HG03571 (cell line): ENCODE measurements at regions not wholly inside any gene's neighbourhood (a gene's known extent, or its start where the extent isn't known, plus 50 kb on each side); places are given as distances from the start of the nearest gene placed in this dataset.
"Not testable (repeated sequence)": the region's sequence is repeated elsewhere in the genome, so short reads cannot be mapped to it uniquely, and the experiment has no call there.

Source experiments
- ATAC-seq: cut with Tn5 transposase; IDR thresholded peaks from one replicate; pipeline ENCODE4 v1.9.1; 2021; ENCODE audit not compliant: unreplicated experiment

DNA sequence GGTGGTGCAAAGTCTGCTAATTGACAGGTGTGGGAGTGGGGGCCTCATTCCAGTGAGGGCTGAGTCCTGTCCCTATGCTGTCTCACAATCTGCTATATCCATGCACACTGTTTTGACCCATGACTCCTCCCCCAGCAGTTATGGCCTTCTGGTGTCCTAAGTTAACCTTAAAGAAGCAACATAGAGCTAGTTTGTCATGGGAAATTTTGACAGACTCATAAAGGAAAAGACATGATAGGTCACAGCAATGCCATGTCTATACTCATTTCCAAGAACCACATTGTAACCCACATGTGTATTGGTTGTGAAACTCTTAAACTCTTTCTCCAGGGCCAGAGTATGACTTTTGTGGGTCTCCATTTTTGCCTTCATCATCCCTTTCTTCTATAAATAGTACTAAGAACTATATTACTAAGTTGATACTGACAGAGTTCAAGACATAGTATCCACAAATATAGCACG is 78.2 kb upstream of the SLC1A4 start:
- ATAC-seq, result no peak

DNA sequence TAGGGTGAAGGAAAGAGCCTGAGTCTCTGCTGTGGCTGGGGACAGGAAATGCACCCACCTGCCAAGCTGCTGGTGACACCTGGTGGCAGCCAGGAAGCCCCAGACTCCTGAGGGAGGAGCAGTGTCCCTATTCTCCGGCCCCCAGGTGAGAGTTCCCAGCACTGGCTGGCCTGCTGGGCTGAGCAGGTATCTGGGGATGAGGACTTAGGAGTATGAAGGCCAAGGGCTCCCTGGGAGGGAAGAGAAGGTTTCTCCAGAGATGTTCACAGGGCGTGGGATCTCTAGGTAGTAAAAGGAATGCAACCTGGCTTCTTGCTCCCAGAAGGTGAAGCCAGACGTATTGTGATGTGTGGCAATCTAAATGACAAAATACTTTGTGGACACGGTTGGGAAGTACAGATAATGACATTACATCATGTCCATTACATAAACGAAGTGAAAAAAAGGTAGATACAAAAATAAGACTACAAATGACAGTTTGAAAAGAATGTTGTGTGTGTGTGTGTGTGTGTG is 75.8 kb upstream of the SLC1A4 start:
- no peak for ATAC-seq

GRCh38 chr2:64914247-64914646 is 75.0 kb upstream of the SLC1A4 start:
- ATAC-seq, result no peak

- peak; percentile 79 for ATAC-seq
These were observed 74.3 kb upstream of the SLC1A4 start for GRCh38 chr2:64914735-64915509.

DNA sequence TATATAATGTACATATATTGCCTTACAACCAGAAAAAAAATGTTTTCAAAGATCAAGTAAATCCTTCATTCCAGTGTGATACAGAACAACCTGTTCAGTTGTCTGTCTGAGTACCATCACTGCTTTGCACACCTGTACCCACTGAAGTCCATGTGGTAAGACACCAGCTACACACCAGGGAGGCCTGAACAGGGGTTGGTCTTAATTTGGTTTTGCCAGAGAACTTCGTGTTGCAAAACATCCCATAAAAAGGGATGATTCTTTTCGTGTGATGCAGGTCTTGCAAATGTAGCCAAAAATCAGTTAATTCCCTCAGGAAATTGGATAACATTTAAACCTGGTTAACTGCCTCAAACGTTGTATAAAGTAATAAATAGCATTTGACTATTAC is 73.7 kb upstream of the SLC1A4 start:
- ATAC-seq, result peak; percentile 8

- ATAC-seq, result no peak
These were observed 70.8 kb upstream of the SLC1A4 start for GRCh38 chr2:64918220-64918886.

DNA sequence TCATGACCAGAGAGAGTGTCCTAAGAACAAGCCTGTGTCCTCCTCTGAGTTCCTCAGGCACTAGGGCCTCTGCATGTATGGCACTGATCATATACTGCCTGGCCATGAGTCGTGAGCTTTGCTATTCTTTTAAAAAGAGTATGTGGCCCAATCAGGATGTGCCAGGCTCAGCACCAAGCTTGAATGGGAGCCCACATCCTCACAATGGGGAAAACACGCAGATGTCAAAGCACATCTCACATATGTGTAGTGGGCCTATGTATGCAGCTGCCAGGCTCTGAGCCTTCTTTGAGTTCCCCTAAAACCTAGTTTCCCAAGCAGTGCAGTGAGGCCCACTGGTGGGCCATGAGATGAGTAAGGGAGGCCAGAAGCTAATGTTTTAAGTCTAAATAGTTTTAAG is 69.9 kb upstream of the SLC1A4 start:
- no peak for ATAC-seq

DNA sequence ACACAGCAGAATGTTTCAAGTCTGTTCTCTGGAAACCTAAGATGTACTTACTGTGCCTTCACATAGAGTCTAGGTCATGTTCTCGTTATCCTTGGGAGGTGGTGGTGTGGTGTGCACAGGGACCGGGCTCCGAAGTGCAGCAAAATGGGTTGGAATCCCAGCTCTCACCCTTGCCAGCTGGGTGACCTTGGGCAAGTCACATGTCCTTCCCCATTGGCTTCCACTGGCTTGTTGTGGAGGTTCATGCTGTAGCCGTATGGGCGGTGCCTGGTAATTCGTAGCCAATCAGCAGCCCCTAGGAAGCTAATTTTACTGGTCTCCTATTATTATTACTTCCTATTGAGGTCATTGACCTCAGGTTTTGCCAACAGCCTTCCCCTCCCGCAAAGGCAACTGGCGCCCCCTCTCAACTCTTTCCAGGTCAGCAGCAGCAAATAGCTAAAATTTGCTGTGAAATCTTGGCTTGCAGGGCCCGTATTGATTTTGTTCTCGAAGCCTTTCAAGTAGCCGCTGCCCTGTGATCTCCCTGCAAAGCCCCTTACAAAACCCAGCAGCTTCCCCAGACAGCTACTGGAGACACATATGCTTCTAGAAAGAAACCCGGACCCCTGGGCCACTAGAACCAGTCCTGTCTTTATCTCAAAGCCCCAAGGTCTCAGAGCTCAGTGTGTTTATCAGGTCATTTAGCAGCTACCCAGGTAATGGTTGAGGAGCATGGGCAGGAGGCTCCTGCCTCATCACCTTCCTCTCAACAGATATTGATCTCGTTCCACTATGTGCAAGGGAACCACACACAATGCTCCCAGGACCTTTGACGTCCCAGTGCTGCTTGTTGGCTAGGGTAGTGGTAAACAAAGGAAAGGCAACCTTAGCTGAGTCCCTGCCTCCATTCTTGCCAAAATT is 66.5 kb upstream of the SLC1A4 start:
- ATAC-seq, result no peak

GRCh38 chr2:64923385-64923710 is 65.9 kb upstream of the SLC1A4 start:
- ATAC-seq, result no peak

DNA sequence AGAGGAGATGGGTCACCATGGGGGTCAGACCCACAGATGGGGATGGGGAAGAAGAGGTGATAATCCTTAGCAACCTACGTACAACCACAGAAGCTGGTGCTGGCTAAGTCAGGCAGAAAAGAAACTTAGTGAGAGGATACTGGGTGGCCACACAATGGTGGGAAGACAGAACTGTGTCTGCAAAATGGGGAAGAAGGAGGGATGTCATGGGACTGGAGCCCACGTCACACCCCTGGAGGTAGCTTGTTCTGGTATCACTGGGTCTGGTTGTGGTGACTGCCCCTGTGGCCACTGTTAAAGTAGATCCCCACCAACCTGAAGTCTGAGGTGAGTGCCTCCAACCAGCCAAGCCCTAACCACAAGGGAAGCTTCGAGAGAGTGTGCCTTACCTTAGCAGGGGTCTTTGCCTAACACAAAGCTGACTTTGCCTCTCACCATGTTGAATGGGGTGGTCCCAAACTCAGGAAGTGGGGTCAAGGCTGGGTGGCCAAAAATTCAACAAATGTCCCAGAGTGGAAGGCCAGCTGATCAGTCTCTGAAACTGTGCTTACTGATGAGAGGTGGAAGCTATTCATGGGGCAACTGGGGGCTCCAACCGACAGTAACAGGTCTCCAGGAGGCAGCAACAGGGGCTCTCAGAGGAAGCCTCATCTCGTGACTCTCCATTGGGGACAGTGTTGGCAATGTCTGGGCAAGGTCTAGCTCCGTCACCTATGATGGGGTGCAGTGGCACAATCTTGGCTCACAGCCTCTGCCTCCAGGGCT is 64.8 kb upstream of the SLC1A4 start:
- ATAC-seq, result no peak

DNA sequence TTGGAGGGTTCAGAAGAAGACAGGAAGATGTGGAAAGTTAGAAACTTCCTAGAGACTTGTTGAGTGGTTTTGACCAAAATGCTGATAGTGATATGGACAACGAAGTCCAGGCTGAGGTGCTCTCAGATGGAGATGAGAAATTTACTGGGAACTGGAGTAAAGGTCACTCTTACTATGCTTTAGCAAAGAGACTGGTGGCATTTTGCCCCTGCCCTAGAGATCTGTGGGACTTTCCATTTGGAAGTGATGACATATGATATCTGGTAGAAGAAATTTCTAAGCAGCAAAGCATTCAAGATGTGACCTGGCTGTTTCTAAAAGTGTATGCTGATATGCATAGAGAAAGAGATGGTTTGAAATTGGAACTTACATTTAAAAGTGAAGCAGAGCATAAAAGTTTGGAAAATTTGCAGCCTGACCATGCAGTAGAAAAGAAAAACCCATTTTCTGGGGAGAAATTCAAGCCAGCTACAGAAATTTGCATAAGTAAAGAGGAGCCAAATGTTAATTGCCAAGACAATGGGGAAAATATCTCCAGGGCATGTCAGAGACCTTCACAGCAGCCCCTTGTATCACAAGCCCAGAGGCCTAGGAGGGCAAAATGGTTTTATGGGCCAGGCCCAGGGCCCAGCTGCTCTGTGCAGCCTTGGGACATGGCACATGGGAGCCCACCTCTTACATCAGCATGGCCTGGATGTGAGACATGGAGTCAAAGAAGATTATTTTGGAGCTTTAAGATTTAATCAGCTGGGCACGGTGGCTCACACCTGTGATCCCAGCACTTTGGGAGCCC is 63.1 kb upstream of the SLC1A4 start:
- ATAC-seq, result not testable (repeated sequence)

- ATAC-seq, result no peak
These were observed 60.4 kb upstream of the SLC1A4 start for GRCh38 chr2:64928813-64929212.

GRCh38 chr2:64929333-64929732 is 59.9 kb upstream of the SLC1A4 start:
- no peak for ATAC-seq

GRCh38 chr2:64930258-64930671 is 58.9 kb upstream of the SLC1A4 start:
- no peak for ATAC-seq

DNA sequence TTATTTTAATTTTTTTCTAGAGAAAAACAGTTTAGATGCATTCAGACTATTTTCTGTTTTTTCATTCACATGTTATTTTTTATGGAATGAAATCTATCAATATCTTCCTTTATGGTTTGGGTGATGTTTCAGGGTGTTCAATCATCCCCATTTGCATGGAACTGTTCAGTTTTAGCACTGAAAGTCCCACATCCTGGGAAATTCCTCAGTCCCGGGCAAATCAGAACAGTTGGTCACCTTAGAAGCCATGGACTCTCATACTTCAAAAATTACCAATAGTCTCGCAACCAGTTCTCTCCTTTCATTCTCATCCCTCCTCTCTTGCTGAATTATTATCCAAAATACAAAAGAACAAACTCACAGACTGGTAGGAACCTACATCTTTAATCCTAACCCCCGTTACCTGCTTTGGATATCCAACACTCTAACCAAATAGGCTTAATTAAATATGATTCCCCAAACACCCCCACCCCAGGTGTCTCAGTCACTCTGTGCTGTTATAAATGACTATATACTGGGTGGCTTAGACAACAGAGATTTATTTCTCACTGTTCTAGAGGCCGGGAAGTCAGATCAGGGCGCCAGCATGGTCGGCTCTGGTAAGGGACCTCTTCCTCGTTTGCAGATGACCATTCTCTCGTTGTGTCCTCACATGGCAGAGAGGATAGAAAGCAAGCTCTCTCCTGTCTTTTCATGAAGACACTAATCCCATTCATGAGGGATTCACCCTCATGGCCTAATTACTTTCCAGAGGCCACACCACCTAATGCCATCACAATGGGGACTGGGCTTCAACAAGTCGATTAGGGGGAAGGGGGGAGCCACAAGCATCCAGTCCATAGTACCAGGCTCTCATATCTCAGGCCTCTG is 57.7 kb upstream of the SLC1A4 start:
- no peak for ATAC-seq

GRCh38 chr2:64932116-64932370 is 57.2 kb upstream of the SLC1A4 start:
- no peak for ATAC-seq

- ATAC-seq, result peak; percentile 82
These were observed 56.6 kb upstream of the SLC1A4 start for GRCh38 chr2:64932371-64933216.

DNA sequence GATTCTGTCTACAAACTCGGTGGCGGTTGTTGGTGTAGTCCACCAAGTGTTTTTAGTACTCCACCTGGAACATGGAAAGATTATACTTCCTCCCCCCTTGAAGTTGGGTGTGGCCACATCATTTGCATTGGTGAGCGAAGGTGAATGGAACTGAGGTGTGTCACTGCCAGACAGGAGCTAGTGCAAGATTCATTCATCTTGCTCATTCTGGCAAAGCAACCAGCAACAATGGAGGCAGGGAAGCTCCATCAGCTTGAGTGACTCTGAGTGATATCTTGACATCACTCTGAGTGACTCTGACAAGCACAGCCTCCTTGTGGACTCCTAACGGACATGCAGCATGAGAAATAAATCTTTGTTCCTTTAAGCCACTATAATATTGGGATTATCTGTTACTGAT is 54.7 kb upstream of the SLC1A4 start:
- ATAC-seq, result no peak
